ENCODE measurements at regions not wholly inside any gene's neighbourhood (a gene's known extent, or its start where the extent isn't known, plus 50 kb on each side); places are given as distances from the start of the nearest gene placed in this dataset.

GRCh38 chr1:239804266-239804665 is 287.4 kb upstream of the FMN2 start:
- no peak overlapping the region for H3K4me3 ChIP-seq (ENCODE audit: low read depth, low read length)

GRCh38 chr1:239805042-239805441 is 286.6 kb upstream of the FMN2 start:
- no peak overlapping the region for H3K9ac ChIP-seq
- H3K4me2 ChIP-seq (ENCODE audit: low read length): no peak overlapping the region
- no peaks in the 10 kb centered on the region for H3K9me3 ChIP-seq (ENCODE audit: control insufficient read depth, low read length)
- H3K27ac ChIP-seq: no peak overlapping the region
- no peaks in the 10 kb centered on the region for H3K4me1 ChIP-seq
- no peak for TF ChIP-seq CTCF (IDR thresholded peaks at IDR 0.05)
- H2AFZ ChIP-seq: no peak overlapping the region
- H3K4me3 ChIP-seq (ENCODE audit: low read depth, low read length): no peak overlapping the region
- H3K79me2 ChIP-seq: no peaks in the 10 kb centered on the region
- H3K27me3 ChIP-seq (ENCODE audit: control insufficient read depth, insufficient read depth, low read length): no peaks in the 10 kb centered on the region
- no peaks in the 10 kb centered on the region for H3K36me3 ChIP-seq (ENCODE audit: control insufficient read depth, insufficient read depth, low read length)

More at GRCh38 chr1:239804266-239804665, 287.4 kb upstream of the FMN2 start:
- no peak for TF ChIP-seq CTCF (IDR thresholded peaks at IDR 0.05)
- H3K27me3 ChIP-seq (ENCODE audit: control insufficient read depth, insufficient read depth, low read length): no peaks in the 10 kb centered on the region
- no peak overlapping the region for H3K9ac ChIP-seq
- no peak overlapping the region for H2AFZ ChIP-seq
- H3K27ac ChIP-seq: no peak overlapping the region
- H3K79me2 ChIP-seq: no peaks in the 10 kb centered on the region
- no peaks in the 10 kb centered on the region for H3K36me3 ChIP-seq (ENCODE audit: control insufficient read depth, insufficient read depth, low read length)
- no peaks in the 10 kb centered on the region for H3K4me1 ChIP-seq
- H3K4me2 ChIP-seq (ENCODE audit: low read length): no peak overlapping the region
- H3K9me3 ChIP-seq (ENCODE audit: control insufficient read depth, low read length): no peaks in the 10 kb centered on the region

GRCh38 chr1:239805851-239806772 is 285.6 kb upstream of the FMN2 start:
- H2AFZ ChIP-seq: no peak overlapping the region
- H3K9ac ChIP-seq: no peak overlapping the region
- H3K4me3 ChIP-seq (ENCODE audit: low read depth, low read length): no peak overlapping the region
- no peaks in the 10 kb centered on the region for H3K36me3 ChIP-seq (ENCODE audit: control insufficient read depth, insufficient read depth, low read length)
- H3K4me2 ChIP-seq (ENCODE audit: low read length): no peak overlapping the region
- H3K9me3 ChIP-seq (ENCODE audit: control insufficient read depth, low read length): no peaks in the 10 kb centered on the region
- TF ChIP-seq CTCF (IDR thresholded peaks at IDR 0.05): no peak
- no peaks in the 10 kb centered on the region for H3K4me1 ChIP-seq
- no peak overlapping the region for H3K27ac ChIP-seq
- H3K27me3 ChIP-seq (ENCODE audit: control insufficient read depth, insufficient read depth, low read length): no peaks in the 10 kb centered on the region
- H3K79me2 ChIP-seq: no peaks in the 10 kb centered on the region

- Histone ChIP-seq H3K9me3 (ENCODE audit: control insufficient read depth, low read length) (no peaks in the 10 kb centered on the region), H3K9ac (no peak overlapping the region), H3K4me3 (ENCODE audit: low read depth, low read length) (no peak overlapping the region), H2AFZ (no peak overlapping the region), H3K27ac (no peak overlapping the region), H3K4me2 (ENCODE audit: low read length) (no peak overlapping the region), H3K79me2 (no peaks in the 10 kb centered on the region), H3K36me3 (ENCODE audit: control insufficient read depth, insufficient read depth, low read length) (no peaks in the 10 kb centered on the region), H3K27me3 (ENCODE audit: control insufficient read depth, insufficient read depth, low read length) (no peaks in the 10 kb centered on the region), H3K4me1 (no peaks in the 10 kb centered on the region)
- no peak for TF ChIP-seq CTCF (IDR thresholded peaks at IDR 0.05)
Measured at GRCh38 chr1:239806897-239807296, 284.8 kb upstream of the FMN2 start.

- no peak overlapping the region for H3K4me2 ChIP-seq (ENCODE audit: low read length)
- no peak overlapping the region for H3K4me3 ChIP-seq (ENCODE audit: low read depth, low read length)
- H3K9ac ChIP-seq: no peak overlapping the region
- H3K27ac ChIP-seq: no peak overlapping the region
- no peak for TF ChIP-seq CTCF (IDR thresholded peaks at IDR 0.05)
- no peaks in the 10 kb centered on the region for H3K36me3 ChIP-seq (ENCODE audit: control insufficient read depth, insufficient read depth, low read length)
- no peak overlapping the region for H2AFZ ChIP-seq
- no peaks in the 10 kb centered on the region for H3K27me3 ChIP-seq (ENCODE audit: control insufficient read depth, insufficient read depth, low read length)
- H3K9me3 ChIP-seq (ENCODE audit: control insufficient read depth, low read length): no peaks in the 10 kb centered on the region
- no peaks in the 10 kb centered on the region for H3K4me1 ChIP-seq
- no peaks in the 10 kb centered on the region for H3K79me2 ChIP-seq
Measured at GRCh38 chr1:239807361-239807760, 284.3 kb upstream of the FMN2 start.
